H1 (cell line): ENCODE measurements at regions not wholly inside any gene's neighbourhood (a gene's known extent, or its start where the extent isn't known, plus 50 kb on each side); places are given as distances from the start of the nearest gene placed in this dataset.

Source experiments
- CTCF ChIA-PET: fragments of 300-600 bp; sonication (Branson Sonifier 250); formaldehyde crosslinking; loops from one replicate; lab custom pipeline; 2021; ENCODE audit not compliant: partially characterized antibody; lab: Charles Lee
- POLR2A ChIA-PET: fragments of 300-600 bp; sonication (Branson Sonifier 250); formaldehyde crosslinking; loops from one replicate; lab custom pipeline; 2021; ENCODE audit warnings: inconsistent platforms; ENCODE audit not compliant: partially characterized antibody; lab: Charles Lee
- DNase-seq, 2 experiments: peaks; one replicate each; pipeline versions ENCODE4 v3.0.0 to v3.0.0-alpha.2; 2010 to 2022; ENCODE audit warnings: low spot score in 2 of 2, low read depth in 1 of 2, mixed read lengths in 1 of 2
- FAIRE-seq: peaks from 2 replicates; lab custom pipeline; 2011; peaks lifted over from hg19 to GRCh38; lab: Jason Lieb, UNC
- H2AFZ ChIP-seq: 2 replicates; pipeline ENCODE4 v1.8.1; 2012; ENCODE audit warnings: low read length, inconsistent platforms
- H2AK5ac ChIP-seq: 2 replicates; pipeline ENCODE4 v1.6.1; 2013; ENCODE audit warnings: low read depth, low read length
- H2BK120ac ChIP-seq: replicated peaks from 2 replicates; pipeline ENCODE3; 2013; ENCODE audit warnings: low read depth, low read length, inconsistent platforms
- H2BK12ac ChIP-seq: 2 replicates; pipeline ENCODE4 v1.6.1; 2013; ENCODE audit warnings: low read depth, low read length
- H2BK15ac ChIP-seq: 2 replicates; pipeline ENCODE4 v1.6.1; 2013; ENCODE audit warnings: low read length
- H2BK20ac ChIP-seq: 2 replicates; pipeline ENCODE4 v1.6.1; 2013; ENCODE audit warnings: low read length
- H2BK5ac ChIP-seq: 2 replicates; pipeline ENCODE4 v1.6.1; 2013; ENCODE audit warnings: low read depth, low read length
- H3K14ac ChIP-seq: 2 replicates; pipeline ENCODE4 v1.6.1; 2013; ENCODE audit warnings: inconsistent platforms; ENCODE audit not compliant: insufficient read length
- H3K18ac ChIP-seq: 2 replicates; pipeline ENCODE4 v1.6.1; 2013; ENCODE audit warnings: low read length; ENCODE audit errors: extremely low read depth
- H3K23ac ChIP-seq: 2 replicates; pipeline ENCODE4 v1.6.1; 2013; ENCODE audit warnings: inconsistent platforms; ENCODE audit not compliant: insufficient read length
- H3K23me2 ChIP-seq: 2 replicates; pipeline ENCODE4 v1.6.1; 2013; ENCODE audit warnings: low read depth, low read length
- H3K27ac ChIP-seq: 2 replicates; pipeline ENCODE4 v1.6.1; 2011; ENCODE audit warnings: low read depth, low read length, inconsistent platforms
- H3K27me3 ChIP-seq, 4 experiments: replicated peaks in 1 of 4; 1 replicate in 1 of 4; 2 replicates in 3 of 4; pipeline versions ENCODE4 v1.6.1 to v1.8.1; 2011 to 2013; ENCODE audit warnings: low read length in 3 of 4, mild to moderate bottlenecking in 3 of 4, inconsistent platforms in 2 of 4, mixed read lengths in 2 of 4, moderate library complexity in 1 of 4; ENCODE audit not compliant: control insufficient read depth in 3 of 4, insufficient read depth in 3 of 4; ENCODE audit errors: extremely low read depth in 1 of 4
- H3K36me3 ChIP-seq, 4 experiments: 2 replicates each; pipeline versions ENCODE4 v1.6.1 to v1.8.1; 2011 to 2013; ENCODE audit warnings: mild to moderate bottlenecking in 4 of 4, low read length in 3 of 4, moderate library complexity in 2 of 4, control low read depth in 1 of 4, inconsistent platforms in 1 of 4; ENCODE audit not compliant: insufficient read depth in 4 of 4, control insufficient read depth in 2 of 4
- H3K4ac ChIP-seq: replicated peaks from 2 replicates; pipeline ENCODE3; 2013; ENCODE audit warnings: low read length, low read depth, mixed read lengths, inconsistent platforms; ENCODE audit not compliant: insufficient read length
- H3K4me1 ChIP-seq, 4 experiments: replicated peaks in 1 of 4; 1 replicate in 1 of 4; 2 replicates in 3 of 4; pipeline versions ENCODE4 v1.6.1 to v1.8.1; 2011 to 2013; ENCODE audit warnings: low read length in 3 of 4, inconsistent platforms in 2 of 4, mixed read lengths in 1 of 4; ENCODE audit not compliant: insufficient read depth in 4 of 4, control insufficient read depth in 3 of 4
- H3K4me2 ChIP-seq, 2 experiments: 2 replicates each; pipeline versions ENCODE4 v1.6.1 to v1.8.1; 2011 to 2013; ENCODE audit warnings: low read depth in 2 of 2, low read length in 2 of 2, control low read depth in 1 of 2, inconsistent platforms in 1 of 2, mild to moderate bottlenecking in 1 of 2; ENCODE audit not compliant: insufficient read depth in 1 of 2
- H3K4me3 ChIP-seq, 4 experiments: fragments of 200-600, 300-600 bp in 1 of 4; sonication (generic), shearing (Covaris generic), sonication (Bioruptor Twin) in 1 of 4; 2 replicates each; pipeline versions ENCODE4 v1.5.1 to v1.8.1; 2011 to 2016; ENCODE audit warnings: low read length in 4 of 4, low read depth in 3 of 4, control low read depth in 2 of 4, inconsistent platforms in 2 of 4, mild to moderate bottlenecking in 2 of 4, mixed read lengths in 1 of 4, moderate library complexity in 1 of 4; ENCODE audit not compliant: insufficient read depth in 2 of 4; ENCODE audit errors: extremely low read depth in 1 of 4
- H3K56ac ChIP-seq: replicated peaks from 2 replicates; pipeline ENCODE3; 2013; ENCODE audit warnings: low read depth, mild to moderate bottlenecking, mixed read lengths, low read length, inconsistent platforms; ENCODE audit not compliant: insufficient read length
- H3K79me1 ChIP-seq: 2 replicates; pipeline ENCODE4 v1.6.1; 2013; ENCODE audit warnings: low read depth, low read length, control low read depth
- H3K79me2 ChIP-seq, 2 experiments: 2 replicates each; pipeline versions ENCODE4 v1.6.1 to v1.8.1; 2012 to 2013; ENCODE audit warnings: low read length in 2 of 2, mild to moderate bottlenecking in 2 of 2, inconsistent platforms in 1 of 2; ENCODE audit not compliant: insufficient read depth in 2 of 2, control insufficient read depth in 1 of 2
- H3K9ac ChIP-seq, 4 experiments: replicated peaks in 1 of 4; 1 replicate in 1 of 4; 2 replicates in 3 of 4; pipeline versions ENCODE4 v1.6.1 to v1.8.1; 2011 to 2013; ENCODE audit warnings: low read depth in 3 of 4, low read length in 3 of 4, control low read depth in 2 of 4, mild to moderate bottlenecking in 2 of 4, moderate library complexity in 2 of 4, inconsistent platforms in 1 of 4; ENCODE audit errors: extremely low read depth in 1 of 4
- H3K9me3 ChIP-seq, 2 experiments: 2 replicates each; pipeline versions ENCODE4 v1.6.1 to v1.8.1; 2012 to 2013; ENCODE audit warnings: mild to moderate bottlenecking in 2 of 2, moderate library complexity in 2 of 2, control low read depth in 1 of 2, inconsistent platforms in 1 of 2, low read depth in 1 of 2, low read length in 1 of 2, mixed read lengths in 1 of 2; ENCODE audit not compliant: insufficient read depth in 2 of 2
- H4K20me1 ChIP-seq, 2 experiments: replicated peaks in 1 of 2; 2 replicates each; pipeline versions ENCODE3 to v1.8.1; 2011 to 2013; ENCODE audit warnings: inconsistent platforms in 2 of 2, low read length in 2 of 2, mild to moderate bottlenecking in 1 of 2; ENCODE audit not compliant: insufficient read depth in 2 of 2, control insufficient read depth in 1 of 2
- H4K5ac ChIP-seq: 2 replicates; pipeline ENCODE4 v1.6.1; 2013; ENCODE audit warnings: low read length, low read depth, mixed read lengths, inconsistent platforms; ENCODE audit not compliant: insufficient read length
- H4K8ac ChIP-seq: 2 replicates; pipeline ENCODE4 v1.8.0; 2013; ENCODE audit warnings: mild to moderate bottlenecking, moderate library complexity, low read length, inconsistent platforms; ENCODE audit not compliant: insufficient read depth; ENCODE audit errors: extremely low read depth
- H4K91ac ChIP-seq: replicated peaks from 2 replicates; pipeline ENCODE3; 2013; ENCODE audit warnings: low read length, mixed read lengths, inconsistent platforms; ENCODE audit not compliant: insufficient read length
- ASH2L ChIP-seq: fragments of 200-600, 300-600 bp; sonication (generic); IDR thresholded peaks from one replicate; pipeline ENCODE4 v1.7.1; 2017; ENCODE audit warnings: low read length
- BCL11A ChIP-seq, 2 experiments: IDR thresholded peaks; one replicate each; pipeline ENCODE4 v1.6.1; 2011; ENCODE audit warnings: low read depth in 2 of 2, low read length in 2 of 2, mild to moderate bottlenecking in 2 of 2
- BRCA1 ChIP-seq: IDR thresholded peaks from 2 replicates; pipeline ENCODE4 v1.6.1; 2012; ENCODE audit warnings: low read depth, low read length, improper control_type of control experiment
- CBX5 ChIP-seq: fragments of 300-800, 300-1000 bp; sonication (generic); IDR thresholded peaks from 2 replicates; pipeline ENCODE4 v1.7.1; 2016; ENCODE audit warnings: antibody characterized with exemption, low read length, low read depth
- CBX8 ChIP-seq: fragments of 300-800, 300-1000 bp; sonication (generic); IDR thresholded peaks from 2 replicates; pipeline ENCODE4 v1.7.1; 2016; ENCODE audit warnings: low read depth, low read length, borderline replicate concordance
- CREB1 ChIP-seq: IDR thresholded peaks from 2 replicates; pipeline ENCODE4 v1.6.1; 2012; ENCODE audit warnings: inconsistent platforms
- GTF2F1 ChIP-seq: IDR thresholded peaks from 2 replicates; pipeline ENCODE4 v1.6.1; 2012; ENCODE audit warnings: low read depth, low read length, improper control_type of control experiment, borderline replicate concordance
- JUND ChIP-seq: IDR thresholded peaks from 2 replicates; pipeline ENCODE4 v1.6.1; 2011; ENCODE audit warnings: mild to moderate bottlenecking, improper control_type of control experiment, low read length
- KDM5A ChIP-seq: fragments of 200-600 bp; IDR thresholded peaks from 2 replicates; pipeline ENCODE4 v1.7.1; 2012; ENCODE audit warnings: mild to moderate bottlenecking, low read length, inconsistent platforms, mixed read lengths
- NANOG ChIP-seq: IDR thresholded peaks from 2 replicates; pipeline ENCODE4 v1.6.1; 2011; ENCODE audit warnings: low read length, low read depth, mild to moderate bottlenecking, inconsistent platforms; ENCODE audit not compliant: insufficient read depth, poor library complexity, severe bottlenecking
- POLR2A ChIP-seq, 2 experiments: IDR thresholded peaks; 1 replicate in 1 of 2; 2 replicates in 1 of 2; pipeline ENCODE4 v1.6.1; 2011; ENCODE audit warnings: low read depth in 2 of 2, low read length in 2 of 2, mild to moderate bottlenecking in 2 of 2; ENCODE audit errors: control extremely low read depth in 1 of 2
- POLR2AphosphoS5 ChIP-seq: IDR thresholded peaks from 2 replicates; pipeline ENCODE4 v1.6.1; 2011; ENCODE audit warnings: low read depth, low read length
- RFX5 ChIP-seq: IDR thresholded peaks from 2 replicates; pipeline ENCODE4 v1.6.1; 2011; ENCODE audit warnings: low read depth, low read length, improper control_type of control experiment, borderline replicate concordance
- SIRT6 ChIP-seq: IDR thresholded peaks from one replicate; pipeline ENCODE4 v1.7.1; 2012; ENCODE audit warnings: low read length, inconsistent platforms
- SP4 ChIP-seq: IDR thresholded peaks from 2 replicates; pipeline ENCODE4 v1.6.1; 2012; ENCODE audit warnings: low read length, inconsistent platforms
- TAF1 ChIP-seq: IDR thresholded peaks from 2 replicates; pipeline ENCODE4 v1.6.1; 2011; ENCODE audit warnings: mild to moderate bottlenecking, low read depth, low read length
- TAF7 ChIP-seq: optimal IDR thresholded peaks from 2 replicates; pipeline ENCODE3; 2011; ENCODE audit warnings: low read depth, mild to moderate bottlenecking, inconsistent platforms, low read length, moderate library complexity, borderline replicate concordance
- WGBS, 2 experiments: shearing (Covaris generic) in 1 of 2; methylation state at CpG; one replicate each; pipeline versions ENCODE4 v1.1.6 to v1.1.7; 2013 to 2015; ENCODE audit warnings: low lambda C conversion rate in 2 of 2, mixed read lengths in 2 of 2, inconsistent platforms in 1 of 2, low coverage in 1 of 2, missing lambda C conversion rate in 1 of 2; ENCODE audit not compliant: insufficient replicate concordance in 2 of 2, insufficient coverage in 1 of 2, insufficient read length in 1 of 2; ENCODE audit errors: extremely low coverage in 1 of 2, missing lambda C conversion rate in 1 of 2; 5-methylcytosine and 5-hydroxymethylcytosine counted together
- TF ChIP-seq, protein P1 (sequence below): IDR thresholded peaks from 2 replicates; pipeline ENCODE4 v1.6.1; 2012; ENCODE audit warnings: inconsistent platforms

DNA sequence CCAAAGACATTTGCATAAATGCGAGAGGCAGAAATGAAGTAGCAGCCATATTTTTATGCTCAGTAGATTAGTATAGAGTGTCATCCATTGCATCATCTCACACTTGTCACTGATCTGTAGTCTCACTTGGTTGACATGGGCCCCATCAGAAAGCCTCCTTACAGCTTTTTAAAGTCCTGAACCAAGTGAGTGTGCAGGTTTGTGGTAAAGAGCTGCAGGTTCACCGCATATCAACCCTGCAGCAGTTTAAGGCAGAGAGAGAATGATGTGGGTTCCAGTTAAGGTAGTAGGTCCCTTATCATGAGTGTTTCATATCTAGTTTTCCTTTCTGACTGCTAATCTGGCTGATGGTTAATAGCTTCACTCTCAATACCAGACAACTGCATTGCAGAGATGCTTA is 1080.3 kb downstream of the NR2F1-AS1 start:
- Histone ChIP-seq H3K79me1 (no peaks in the 10 kb centered on the region), H2AK5ac (no peak overlapping the region), H3K79me2 (no peaks in the 10 kb centered on the region), H3K56ac (no peak overlapping the region), H3K27ac (no peak overlapping the region), H2BK120ac (no peak overlapping the region), H4K20me1 (no peaks in the 10 kb centered on the region), H3K9me3 (no peaks in the 10 kb centered on the region), H3K14ac (no peak overlapping the region), H3K4me3 (no peak overlapping the region), H3K27me3 (no peaks in the 10 kb centered on the region), H3K18ac (no peak overlapping the region), H4K91ac (no peak overlapping the region), H2BK15ac (no peak overlapping the region), H3K36me3 (no peaks in the 10 kb centered on the region), H2BK12ac (no peak overlapping the region), H3K4ac (no peak overlapping the region), H4K8ac (no peak overlapping the region), H3K4me2 (no peak overlapping the region), H2AFZ (no peak overlapping the region), H4K5ac (no peak overlapping the region), H2BK20ac (no peak overlapping the region), H3K4me1 (no peaks in the 10 kb centered on the region), H3K23me2 (no peaks in the 10 kb centered on the region), H3K23ac (no peak overlapping the region), H2BK5ac (no peak overlapping the region), H3K9ac (no peak overlapping the region)
- FAIRE-seq (no peak), DNase-seq (no peak)
- ChIA-PET POLR2A (no interaction called here), CTCF (interaction anchor here (1.1 to 3.3 kb wide), 2 partner anchors 14 to 17 kb away, joined by 3 to 11 read pairs; no protein-coding TSS in a partner anchor)
- 91% methylated on average over 2 of the region's 2 CpGs; no CpG with 5 or more reads in 1 of the 2 experiments for WGBS, 2 experiments
- no peak for TF ChIP-seq KDM5A
- no peak for TF ChIP-seq TAF1
- no peak for TF ChIP-seq BRCA1
- TF ChIP-seq CREB1: no peak
- TF ChIP-seq GTF2F1: no peak
- TF ChIP-seq, protein P1, sequence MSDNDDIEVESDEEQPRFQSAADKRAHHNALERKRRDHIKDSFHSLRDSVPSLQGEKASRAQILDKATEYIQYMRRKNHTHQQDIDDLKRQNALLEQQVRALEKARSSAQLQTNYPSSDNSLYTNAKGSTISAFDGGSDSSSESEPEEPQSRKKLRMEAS: no peak
- no peak for TF ChIP-seq JUND
- TF ChIP-seq CBX8: no peak
- TF ChIP-seq SP4: no peak
- no peak for TF ChIP-seq POLR2AphosphoS5
- no peak for TF ChIP-seq TAF7
- no peak for TF ChIP-seq RFX5
- TF ChIP-seq CBX5: no peak
- TF ChIP-seq SIRT6: no peak
- no peak for TF ChIP-seq NANOG
- TF ChIP-seq POLR2A (IDR thresholded peaks at IDR 0.05; ENCODE audit: control extremely low read depth in 1 of 2, low read depth in 2 of 2, low read length in 2 of 2): no peak
- no peak for TF ChIP-seq ASH2L
- no peak for TF ChIP-seq BCL11A (IDR thresholded peaks at IDR 0.05; ENCODE audit: low read depth in 2 of 2, low read length in 2 of 2)
